ENCODE measurements at regions not wholly inside any gene's neighbourhood (a gene's known extent, or its start where the extent isn't known, plus 50 kb on each side); places are given as distances from the start of the nearest gene placed in this dataset.

DNA sequence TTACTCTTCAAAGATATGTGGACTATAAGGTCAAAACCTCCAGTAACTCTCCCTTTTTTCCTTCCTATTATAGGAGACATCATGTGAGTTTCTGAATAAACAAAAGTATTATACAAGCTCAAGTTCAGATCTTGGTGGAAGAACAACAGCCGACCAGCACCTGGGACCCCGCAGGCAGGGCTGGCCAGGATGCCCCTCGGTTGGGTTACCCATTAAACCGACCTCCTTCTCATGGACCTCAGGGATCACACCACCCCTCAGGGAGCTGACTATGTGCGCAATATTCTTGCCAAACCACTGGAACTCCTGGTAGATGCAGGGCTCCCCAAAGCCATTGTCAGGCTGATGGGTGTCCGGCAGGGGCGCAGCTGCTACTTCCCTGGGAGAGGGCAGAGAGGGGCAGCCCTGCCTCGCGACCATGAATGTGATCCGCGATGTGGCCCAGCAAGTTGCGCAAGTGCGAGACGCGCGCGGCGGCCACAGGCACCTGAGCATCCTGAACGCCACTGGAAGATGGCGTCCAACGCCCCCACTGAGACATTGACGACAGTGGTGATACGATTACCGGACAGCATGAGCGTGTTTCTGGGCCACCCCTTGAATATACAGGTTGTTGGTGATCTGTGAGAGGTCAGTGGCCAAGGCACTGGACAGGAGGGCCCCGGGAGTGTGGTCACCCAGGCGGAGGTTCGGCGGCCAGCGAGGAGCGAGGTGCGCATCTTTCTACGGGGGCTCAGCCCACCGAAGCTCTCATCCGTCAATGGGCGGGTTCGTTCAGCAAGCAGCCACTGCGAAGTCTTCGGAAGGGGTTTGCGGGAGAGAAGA is 161.3 kb downstream of the IPMK start:
- TF ChIP-seq CTCF (IDR thresholded peaks at IDR 0.05) (no peak), POLR2A (IDR thresholded peaks at IDR 0.05) (no peak)

Data from sigmoid colon (tissue), 3 donors.